ENCODE measurements at regions not wholly inside any gene's neighbourhood (a gene's known extent, or its start where the extent isn't known, plus 50 kb on each side); places are given as distances from the start of the nearest gene placed in this dataset.

- intact Hi-C loops (cut with DNase I) = no loop called here
- Histone ChIP-seq H3K9me3 (no peaks in the 10 kb centered on the region), H3K27ac (no peak overlapping the region), H3K4me3 (no peak overlapping the region), H3K27me3 (no peaks in the 10 kb centered on the region), H3K36me3 (no peaks in the 10 kb centered on the region), H3K4me1 (no peaks in the 10 kb centered on the region)
- TF ChIP-seq, protein P1, sequence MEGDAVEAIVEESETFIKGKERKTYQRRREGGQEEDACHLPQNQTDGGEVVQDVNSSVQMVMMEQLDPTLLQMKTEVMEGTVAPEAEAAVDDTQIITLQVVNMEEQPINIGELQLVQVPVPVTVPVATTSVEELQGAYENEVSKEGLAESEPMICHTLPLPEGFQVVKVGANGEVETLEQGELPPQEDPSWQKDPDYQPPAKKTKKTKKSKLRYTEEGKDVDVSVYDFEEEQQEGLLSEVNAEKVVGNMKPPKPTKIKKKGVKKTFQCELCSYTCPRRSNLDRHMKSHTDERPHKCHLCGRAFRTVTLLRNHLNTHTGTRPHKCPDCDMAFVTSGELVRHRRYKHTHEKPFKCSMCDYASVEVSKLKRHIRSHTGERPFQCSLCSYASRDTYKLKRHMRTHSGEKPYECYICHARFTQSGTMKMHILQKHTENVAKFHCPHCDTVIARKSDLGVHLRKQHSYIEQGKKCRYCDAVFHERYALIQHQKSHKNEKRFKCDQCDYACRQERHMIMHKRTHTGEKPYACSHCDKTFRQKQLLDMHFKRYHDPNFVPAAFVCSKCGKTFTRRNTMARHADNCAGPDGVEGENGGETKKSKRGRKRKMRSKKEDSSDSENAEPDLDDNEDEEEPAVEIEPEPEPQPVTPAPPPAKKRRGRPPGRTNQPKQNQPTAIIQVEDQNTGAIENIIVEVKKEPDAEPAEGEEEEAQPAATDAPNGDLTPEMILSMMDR (IDR thresholded peaks at IDR 0.05) = no peak
- ATAC-seq = no peak
- DNase-seq = no peak
Measured at GRCh38 chr6:23390221-23390620, 735.8 kb upstream of the NRSN1 start.

GRCh38 chr6:23394681-23395080, 731.3 kb upstream of the NRSN1 start:
- intact Hi-C loops (cut with DNase I) = no loop called here
- no peaks in the 10 kb centered on the region for H3K27me3 ChIP-seq
- no peak for DNase-seq
- no peaks in the 10 kb centered on the region for H3K4me1 ChIP-seq
- no peak for ATAC-seq
- TF ChIP-seq, protein P1 (IDR thresholded peaks at IDR 0.05) = no peak
- H3K27ac ChIP-seq = no peak overlapping the region
- H3K4me3 ChIP-seq = no peak overlapping the region
- no peaks in the 10 kb centered on the region for H3K9me3 ChIP-seq
- no peaks in the 10 kb centered on the region for H3K36me3 ChIP-seq

GRCh38 chr6:23395381-23395780, 730.6 kb upstream of the NRSN1 start:
- Histone ChIP-seq H3K4me3 (no peak overlapping the region), H3K4me1 (no peaks in the 10 kb centered on the region), H3K27ac (no peak overlapping the region), H3K36me3 (no peaks in the 10 kb centered on the region), H3K9me3 (no peaks in the 10 kb centered on the region), H3K27me3 (no peaks in the 10 kb centered on the region)
- ATAC-seq (no peak), DNase-seq (no peak)
- intact Hi-C loops (cut with DNase I) = no loop called here
- TF ChIP-seq, protein P1 (IDR thresholded peaks at IDR 0.05) = no peak

- TF ChIP-seq, protein P1 (IDR thresholded peaks at IDR 0.05) = no peak
- no peaks in the 10 kb centered on the region for H3K27me3 ChIP-seq
- DNase-seq (no peak), ATAC-seq (no peak)
- H3K9me3 ChIP-seq = no peaks in the 10 kb centered on the region
- H3K27ac ChIP-seq = no peak overlapping the region
- H3K4me1 ChIP-seq = no peaks in the 10 kb centered on the region
- no peaks in the 10 kb centered on the region for H3K36me3 ChIP-seq
- H3K4me3 ChIP-seq = no peak overlapping the region
- intact Hi-C loops (cut with DNase I) = no loop called here
Measured at GRCh38 chr6:23396949-23397348, 729.1 kb upstream of the NRSN1 start.

- no peaks in the 10 kb centered on the region for H3K4me1 ChIP-seq
- DNase-seq (no peak), ATAC-seq (no peak)
- no peak overlapping the region for H3K4me3 ChIP-seq
- TF ChIP-seq, protein P1 (IDR thresholded peaks at IDR 0.05) = no peak
- no peaks in the 10 kb centered on the region for H3K27me3 ChIP-seq
- H3K36me3 ChIP-seq = no peaks in the 10 kb centered on the region
- H3K27ac ChIP-seq = no peak overlapping the region
- intact Hi-C loops (cut with DNase I) = no loop called here
- H3K9me3 ChIP-seq = no peaks in the 10 kb centered on the region
Measured at GRCh38 chr6:23403460-23403859, 722.6 kb upstream of the NRSN1 start.

- Histone ChIP-seq H3K4me1 (no peaks in the 10 kb centered on the region), H3K36me3 (no peaks in the 10 kb centered on the region), H3K4me3 (no peak overlapping the region), H3K27ac (no peak overlapping the region), H3K27me3 (no peaks in the 10 kb centered on the region), H3K9me3 (no peaks in the 10 kb centered on the region)
- ATAC-seq (no peak), DNase-seq (no peak)
- intact Hi-C loops (cut with DNase I) = no loop called here
- TF ChIP-seq, protein P1 (IDR thresholded peaks at IDR 0.05) = no peak
Measured at GRCh38 chr6:23409531-23409930, 716.5 kb upstream of the NRSN1 start.
